Lung microvascular endothelial cell (primary cell): ENCODE measurements at regions not wholly inside any gene's neighbourhood (a gene's known extent, or its start where the extent isn't known, plus 50 kb on each side); places are given as distances from the start of the nearest gene placed in this dataset.
"Not testable (repeated sequence)": the region's sequence is repeated elsewhere in the genome, so short reads cannot be mapped to it uniquely, and the experiment has no call there.

Source experiments
- DNase-seq, 2 donors: peaks; one replicate each; pipeline versions ENCODE4 v3.0.0 to v3.0.0-alpha.2; 2010; ENCODE audit warnings: low read depth in 2 of 2

DNA sequence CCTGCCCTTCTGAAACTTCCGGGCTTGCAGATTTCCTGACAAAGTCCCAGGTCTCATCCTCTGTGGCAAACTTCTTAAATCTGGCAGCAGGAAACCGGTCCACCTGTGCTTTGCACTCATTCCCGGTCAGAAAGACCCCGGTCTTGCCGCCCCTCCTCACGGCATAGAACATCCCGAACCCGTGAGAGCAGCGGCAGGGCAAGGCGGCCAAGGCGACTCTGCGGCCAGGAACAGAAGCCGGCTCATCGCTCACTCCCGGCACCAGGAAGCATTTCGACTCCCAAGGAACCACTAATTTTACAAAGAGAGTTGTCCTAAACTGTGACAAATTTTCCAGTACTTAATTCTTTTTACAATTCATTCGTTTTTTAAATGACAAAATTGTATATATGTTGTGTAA lies 140.3 kb downstream of the USP22 start:
- DNase-seq, result not testable (repeated sequence)

DNA sequence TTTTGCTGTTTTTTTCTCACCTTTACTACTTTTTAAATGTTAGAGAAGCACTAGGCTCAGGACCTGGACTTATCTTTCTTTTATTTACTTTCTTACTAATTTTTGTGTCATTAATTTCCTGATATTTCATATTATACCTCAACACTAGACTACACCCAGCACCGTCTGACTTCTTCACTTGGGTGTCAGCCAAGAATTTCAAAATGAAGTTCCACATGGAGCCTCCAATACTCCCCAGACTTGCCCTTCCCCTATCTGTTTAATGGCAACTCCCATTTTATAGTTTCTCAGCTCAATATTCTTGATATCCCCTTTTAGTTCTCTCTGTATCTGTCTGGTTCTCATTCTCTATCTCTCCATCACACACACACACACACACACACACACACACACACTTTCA lies 139.3 kb downstream of the USP22 start:
- DNase-seq, result not testable (repeated sequence)

DNA sequence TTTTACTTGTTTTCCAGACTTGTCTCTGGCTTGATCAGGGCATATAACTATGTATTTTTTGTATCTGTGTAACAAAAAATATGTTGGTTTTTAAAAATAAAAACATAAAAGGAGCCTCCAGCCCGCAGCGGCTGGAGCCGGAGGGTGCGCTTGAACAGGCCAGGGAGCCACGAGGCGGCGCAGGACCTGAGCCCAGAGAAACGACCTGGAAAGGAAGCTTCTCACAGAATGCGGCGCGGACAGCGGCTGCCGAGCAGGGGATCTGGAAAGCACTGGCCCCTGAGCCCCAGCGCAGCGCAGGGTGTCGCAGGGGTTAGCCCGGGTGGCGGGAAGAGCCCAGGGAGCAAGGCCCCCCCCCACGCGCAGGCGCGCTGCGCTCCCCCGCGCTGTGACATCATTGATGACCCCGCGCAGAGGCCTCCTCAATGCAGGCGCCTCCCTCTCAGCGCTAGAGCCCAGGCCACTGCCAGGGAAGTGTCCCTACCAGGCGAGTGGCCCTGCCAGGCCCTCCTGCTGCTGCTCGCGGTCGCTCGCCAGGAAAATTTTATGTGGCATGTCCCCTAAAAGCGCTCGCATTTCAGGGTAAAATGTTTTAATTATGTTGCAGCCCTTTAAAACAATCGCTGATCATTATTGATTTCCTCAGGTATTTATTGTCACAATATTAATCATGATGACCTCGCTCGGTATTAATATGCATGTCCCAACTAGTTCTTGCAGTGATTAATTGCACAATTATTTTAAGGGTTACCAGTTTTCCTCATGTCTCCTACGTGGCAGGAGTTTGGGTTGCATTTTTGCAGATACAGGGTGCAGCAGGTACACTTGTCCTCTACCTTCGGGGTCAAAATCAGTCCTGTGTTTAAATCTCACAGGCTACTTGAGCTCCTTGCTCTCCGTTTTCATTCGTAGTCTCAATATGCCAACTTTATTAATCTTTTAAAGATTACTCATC lies 134.2 kb downstream of the USP22 start:
- DNase-seq, result peak; percentile 73 to 92

DNA sequence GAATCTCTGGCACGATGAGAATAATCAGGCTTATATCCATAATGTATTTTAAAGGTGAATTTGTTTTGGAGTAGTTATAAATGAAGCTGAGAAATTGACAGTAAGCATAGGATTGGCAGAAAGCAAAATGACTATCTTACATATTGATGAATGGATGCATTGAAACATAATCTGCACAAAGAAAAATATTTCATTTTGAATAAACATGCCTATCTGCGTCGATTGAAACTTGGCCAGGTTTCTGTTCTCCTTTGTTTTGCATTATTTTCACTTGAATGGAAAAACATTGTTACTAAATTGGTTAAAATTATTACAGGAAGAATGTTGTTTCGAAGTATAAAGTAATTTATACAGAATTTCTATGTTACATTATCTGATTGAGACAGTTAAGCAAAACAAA lies 128.2 kb downstream of the USP22 start:
- DNase-seq, result peak in 1 of 2 donors; percentile 38

DNA sequence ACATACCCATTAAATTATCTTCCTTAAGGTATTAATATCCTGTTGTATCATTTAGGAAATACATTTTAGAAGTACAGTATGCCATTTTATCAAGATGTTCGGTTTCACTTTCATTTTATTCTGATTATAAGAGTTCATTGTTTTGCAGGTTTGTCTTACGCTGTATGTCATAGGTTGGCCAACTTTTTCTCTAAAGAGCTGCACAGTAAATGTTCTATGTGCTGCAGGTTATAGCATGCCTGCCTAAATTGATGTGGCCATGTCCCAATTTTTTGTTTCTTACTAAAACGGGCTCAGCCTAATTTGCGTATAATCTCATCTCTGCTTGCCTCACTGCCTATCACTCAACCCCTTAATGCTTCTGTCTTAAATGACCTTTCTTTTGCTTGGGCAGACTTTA lies 126.4 kb downstream of the USP22 start:
- DNase-seq, result peak in 1 of 2 donors; percentile 11

DNA sequence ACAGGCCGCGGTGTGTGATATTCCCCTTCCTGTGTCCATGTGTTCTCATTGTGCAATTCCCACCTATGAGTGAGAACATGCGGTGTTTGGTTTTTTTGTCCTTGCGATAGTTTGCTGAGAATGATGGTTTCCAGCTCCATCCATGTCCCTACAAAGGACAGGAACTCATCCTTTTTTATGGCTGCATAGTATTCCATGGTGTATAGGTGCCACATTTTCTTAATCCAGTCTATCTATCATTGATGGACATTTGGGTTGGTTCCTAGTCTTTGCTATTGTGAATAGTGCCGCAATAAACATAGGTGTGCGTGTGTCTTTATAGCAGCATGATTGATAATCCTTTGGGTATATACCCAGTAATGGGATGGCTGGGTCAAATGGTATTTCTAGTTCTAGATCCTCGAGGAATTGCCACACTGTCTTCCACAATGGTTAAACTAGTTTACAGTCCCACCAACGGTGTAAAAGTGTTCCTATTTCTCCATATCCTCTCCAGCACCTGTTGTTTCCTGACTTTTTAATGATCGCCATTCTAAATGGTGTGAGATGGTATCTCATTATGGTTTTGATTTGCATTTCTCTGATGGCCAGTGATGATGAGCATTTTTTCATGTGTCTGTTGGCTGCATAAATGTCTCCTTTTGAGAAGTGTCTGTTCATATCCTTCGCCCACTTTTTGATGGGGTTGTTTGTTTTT lies 125.1 kb downstream of the USP22 start:
- not testable (repeated sequence) for DNase-seq

DNA sequence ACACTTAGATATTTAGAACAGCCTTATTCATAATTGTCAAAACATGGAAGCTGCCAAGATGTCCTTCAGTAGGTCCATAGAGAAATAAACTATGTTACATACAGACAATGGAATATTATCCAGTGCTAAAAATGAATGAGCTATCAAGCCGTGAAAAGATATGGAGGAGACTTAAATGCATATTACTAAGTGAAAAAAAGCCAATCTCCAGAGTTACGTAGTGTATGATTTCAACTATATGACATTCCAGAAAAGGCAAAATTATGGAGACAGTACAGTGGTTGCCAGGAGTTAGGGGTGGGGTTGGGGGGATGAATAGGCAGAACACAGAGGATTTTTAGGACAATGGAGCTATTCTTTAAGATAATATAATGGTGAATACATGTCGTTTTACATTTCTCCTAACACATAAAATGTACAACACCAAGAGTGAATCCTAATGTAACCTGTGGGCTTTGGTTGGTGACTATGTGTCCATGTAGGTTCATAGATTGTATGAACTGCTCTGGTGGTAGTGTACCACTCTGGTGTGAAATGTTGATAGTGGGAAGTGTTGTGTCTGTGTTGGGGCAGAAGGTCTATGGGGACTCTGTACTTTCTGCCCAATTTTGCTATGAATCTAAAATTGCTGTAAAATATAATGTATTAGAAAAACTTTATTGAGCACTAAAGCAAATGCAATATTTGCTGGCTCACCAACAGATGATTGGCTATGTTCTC lies 122.6 kb downstream of the USP22 start:
- no peak for DNase-seq

DNA sequence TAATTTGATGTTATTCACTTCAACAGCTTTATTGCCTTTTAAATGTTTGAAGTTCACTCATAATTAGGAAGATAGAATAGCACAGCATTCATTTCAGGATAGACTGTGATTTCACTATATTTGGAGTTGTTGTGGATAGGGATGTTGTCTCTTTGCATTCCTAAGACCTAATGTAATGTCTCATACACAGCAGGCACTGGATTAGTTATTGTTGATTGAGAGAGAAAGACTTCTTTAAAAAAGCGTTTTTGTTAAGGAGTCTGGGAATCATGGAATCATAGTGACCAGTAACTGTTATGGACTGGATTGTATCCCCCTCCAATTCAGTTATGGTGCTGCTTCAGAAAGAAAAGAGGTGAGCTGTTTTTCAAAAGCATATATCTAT lies 122.0 kb downstream of the USP22 start:
- no peak for DNase-seq

DNA sequence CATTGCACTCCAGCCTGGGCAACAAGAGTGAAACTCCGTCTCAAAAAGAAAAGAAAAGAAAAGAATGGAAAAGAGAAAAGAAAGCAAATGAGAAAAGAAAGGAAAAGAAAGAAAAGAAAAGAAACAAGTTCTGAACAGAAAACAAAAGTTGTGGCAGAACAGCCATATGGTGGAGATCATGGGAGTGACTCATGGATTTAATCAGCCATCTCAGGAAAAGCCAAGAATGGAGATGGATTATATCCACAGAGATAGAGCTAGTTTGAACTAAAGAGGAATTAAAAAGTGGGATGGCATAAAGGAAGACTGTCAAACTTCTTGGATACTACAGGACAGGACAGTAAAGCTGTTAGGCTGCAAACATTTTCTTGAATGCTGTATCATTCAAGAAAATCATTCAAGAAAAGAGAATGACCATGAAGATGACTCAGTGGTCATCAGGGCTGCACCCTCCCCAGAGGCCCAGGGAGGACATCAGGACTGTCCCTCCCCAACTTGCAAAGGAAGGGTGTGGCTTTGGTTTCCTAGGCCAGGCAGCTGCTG lies 120.6 kb downstream of the USP22 start:
- no peak for DNase-seq

DNA sequence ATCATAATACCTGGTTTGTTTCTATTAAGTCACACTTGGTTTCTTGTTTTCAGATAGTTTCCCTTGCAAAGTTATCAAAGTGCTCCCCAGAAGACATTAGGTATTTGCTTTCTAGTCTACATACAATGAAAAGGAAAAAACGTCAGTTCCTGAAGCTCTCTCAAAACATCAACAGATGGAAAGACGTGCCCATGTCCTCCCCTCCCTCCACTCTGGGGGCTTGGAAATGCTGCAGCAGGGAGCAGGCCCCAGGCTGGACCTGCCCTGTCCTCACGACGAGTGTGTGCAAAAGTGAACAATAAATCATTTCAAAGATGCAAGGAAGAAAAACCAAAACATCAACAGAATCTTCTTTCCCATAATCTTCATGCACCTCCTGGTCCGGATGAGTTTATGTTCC lies 118.5 kb downstream of the USP22 start:
- peak; percentile 17 to 50 for DNase-seq

DNA sequence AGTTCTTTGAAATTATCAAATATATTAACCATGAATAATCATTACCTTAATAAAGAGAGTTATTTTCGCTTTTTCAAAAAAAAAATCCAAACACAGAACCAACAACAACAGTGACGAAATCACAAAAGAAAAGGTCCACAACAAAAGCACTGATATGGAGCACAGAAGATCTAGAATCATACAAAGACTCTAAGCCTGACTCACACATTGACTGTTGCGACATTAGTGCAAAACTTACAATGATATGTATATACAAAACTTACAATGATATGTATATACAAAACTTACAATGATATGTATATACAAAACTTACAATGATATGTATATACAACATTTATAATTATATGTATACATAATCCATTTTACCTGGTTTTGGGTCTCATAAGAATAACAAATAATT lies 117.7 kb downstream of the USP22 start:
- DNase-seq, result no peak

DNA sequence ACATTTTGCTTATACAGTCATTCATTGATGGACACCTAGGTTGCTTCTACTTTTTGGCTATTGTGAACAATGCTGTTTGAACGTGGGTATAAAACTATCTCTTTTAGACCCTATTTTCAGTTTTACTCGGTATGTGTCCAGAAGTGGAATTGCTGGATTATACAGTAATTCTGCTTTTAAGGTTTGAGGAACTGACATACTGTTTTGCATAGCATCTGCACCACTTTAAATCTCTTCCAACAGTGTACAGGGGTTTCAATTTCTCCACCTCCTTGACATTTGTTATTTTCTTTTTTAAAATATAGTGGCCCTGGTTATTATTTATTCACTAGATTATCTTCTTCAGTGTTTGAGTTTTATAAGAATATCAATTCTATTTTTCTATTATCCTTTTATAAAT lies 116.9 kb downstream of the USP22 start:
- DNase-seq, result no peak

DNA sequence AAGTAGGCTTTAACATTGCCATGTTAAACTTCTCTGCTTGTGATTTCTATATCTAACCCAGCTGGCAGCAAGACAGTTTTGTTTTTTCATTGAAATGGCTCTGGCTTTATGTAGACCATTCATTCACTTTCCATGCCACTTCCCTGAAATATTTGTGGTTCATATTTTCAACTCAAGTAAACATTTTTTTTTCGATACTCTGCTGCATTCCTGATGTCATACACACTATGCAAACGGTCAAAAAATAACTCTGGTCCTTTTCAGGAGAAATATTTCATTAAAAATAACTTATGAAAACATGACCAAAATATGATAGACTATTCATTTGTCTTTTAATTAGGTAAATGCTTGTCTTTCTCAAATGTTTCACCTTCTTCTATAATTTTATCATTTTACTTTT lies 116.3 kb downstream of the USP22 start:
- DNase-seq, result peak in 1 of 2 donors; percentile 23

DNA sequence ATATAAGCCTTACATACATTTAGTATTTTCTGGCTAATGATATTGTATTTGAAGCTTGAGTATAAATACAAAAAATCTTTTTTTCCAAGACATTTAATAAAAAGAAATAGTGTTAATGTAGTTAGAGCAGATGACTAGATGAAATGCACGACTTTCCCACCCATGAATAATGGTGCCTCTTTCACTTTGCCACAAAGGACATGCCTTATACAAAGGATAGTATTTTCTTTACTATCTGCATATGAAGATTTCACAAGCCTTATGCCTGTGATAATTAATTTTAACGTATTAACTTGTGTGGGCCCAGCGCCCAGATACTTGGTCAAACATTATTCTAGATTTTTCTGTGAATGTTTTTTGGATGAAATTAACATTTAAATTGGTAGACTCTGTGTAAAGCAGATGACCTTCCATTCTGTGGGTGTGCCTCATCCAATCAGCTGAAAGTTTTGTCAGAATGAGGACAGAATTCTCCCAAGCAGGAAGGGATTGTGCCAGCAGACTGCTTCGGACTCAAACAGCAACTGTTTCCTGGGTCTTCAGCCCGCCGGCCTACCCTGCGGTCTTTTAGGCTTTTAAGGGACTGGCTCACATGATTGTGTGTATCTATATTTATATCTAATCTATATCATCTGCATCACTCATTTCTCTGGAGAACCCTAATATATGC lies 115.4 kb downstream of the USP22 start:
- no peak for DNase-seq

DNA sequence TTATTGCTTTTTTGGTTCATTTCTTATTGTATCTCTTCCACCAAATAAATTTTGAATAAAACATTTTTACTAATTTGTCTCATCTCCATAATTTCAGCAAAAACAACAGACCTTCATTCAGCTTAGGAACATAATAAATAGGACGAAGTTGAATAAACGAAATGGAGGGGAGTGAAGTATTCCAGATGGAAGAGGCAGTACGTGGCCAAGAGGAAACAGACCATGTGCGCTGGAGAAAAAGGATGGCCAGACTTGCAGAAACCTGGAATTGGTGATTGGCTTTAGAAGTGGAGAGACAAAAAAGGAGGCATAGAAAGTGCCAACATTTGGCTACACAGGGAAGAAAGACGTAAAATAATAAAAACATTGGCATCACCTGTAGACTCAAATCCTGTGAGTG lies 113.5 kb downstream of the USP22 start:
- no peak for DNase-seq

DNA sequence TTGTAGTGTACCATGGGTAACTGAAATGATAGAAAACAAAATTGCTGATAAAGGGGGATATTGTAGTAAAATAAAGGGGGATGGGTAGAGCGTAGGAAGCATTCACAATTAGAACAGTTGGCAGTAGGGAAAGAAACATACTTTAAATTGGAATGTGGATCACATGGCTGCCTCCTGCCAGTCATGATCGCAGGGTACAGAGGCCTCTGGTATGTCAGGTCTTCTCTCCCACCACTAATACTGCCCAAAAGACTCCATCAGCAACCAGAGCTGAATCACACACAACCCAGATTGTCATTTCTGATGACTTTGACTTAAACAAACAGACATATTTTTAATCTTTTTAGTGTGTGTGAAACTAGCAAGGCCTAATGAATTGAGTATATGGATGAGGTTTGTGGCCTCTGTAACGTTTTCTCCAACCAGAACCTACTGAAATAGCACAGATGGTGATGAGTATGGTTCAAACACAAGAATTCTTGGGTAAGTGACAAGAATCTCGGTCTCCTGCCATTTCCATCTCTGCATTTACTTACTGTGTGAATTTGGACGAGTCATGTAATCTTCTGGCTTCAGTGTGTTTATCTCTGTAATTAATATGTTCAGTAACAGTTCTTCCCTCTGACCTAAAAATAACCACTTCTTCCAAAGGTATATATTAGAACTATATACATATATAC lies 112.6 kb downstream of the USP22 start:
- DNase-seq, result no peak

DNA sequence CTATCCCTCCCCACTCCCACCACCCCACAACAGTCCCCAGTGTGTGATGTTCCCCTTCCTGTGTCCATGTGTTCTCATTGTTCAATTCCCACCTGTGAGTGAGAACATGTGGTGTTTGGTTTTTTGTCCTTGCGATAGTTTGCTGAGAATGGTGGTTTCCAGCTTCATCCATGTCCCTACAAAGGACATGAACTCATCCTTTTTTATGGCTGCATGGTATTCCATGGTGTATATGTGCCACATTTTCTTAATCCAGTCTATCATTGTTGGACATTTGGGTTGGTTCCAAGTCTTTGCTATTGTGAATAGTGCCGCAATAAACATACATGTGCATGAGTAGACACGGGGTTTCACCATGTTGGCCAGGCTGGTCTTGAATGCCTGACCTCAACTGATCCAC lies 109.8 kb downstream of the USP22 start:
- DNase-seq, result not testable (repeated sequence)

DNA sequence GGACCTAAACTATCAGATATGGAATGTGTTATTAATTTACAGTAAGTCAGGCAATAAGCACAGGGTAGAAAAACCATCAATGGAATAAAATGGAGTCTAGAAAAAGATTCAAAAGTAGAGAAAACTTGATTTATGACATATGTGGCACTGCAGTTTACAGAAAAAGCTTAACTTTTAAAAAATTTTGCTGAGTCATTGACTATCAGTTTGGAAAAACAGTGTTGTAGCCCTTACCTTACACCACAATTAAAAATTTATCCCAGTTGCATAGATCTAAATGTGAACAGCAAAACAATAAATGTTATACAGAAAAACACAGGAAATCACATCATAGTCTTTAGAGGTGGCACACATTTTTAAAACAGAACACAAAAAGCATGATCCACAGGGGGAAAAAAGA lies 108.5 kb downstream of the USP22 start:
- DNase-seq, result peak; percentile 21 to 64

DNA sequence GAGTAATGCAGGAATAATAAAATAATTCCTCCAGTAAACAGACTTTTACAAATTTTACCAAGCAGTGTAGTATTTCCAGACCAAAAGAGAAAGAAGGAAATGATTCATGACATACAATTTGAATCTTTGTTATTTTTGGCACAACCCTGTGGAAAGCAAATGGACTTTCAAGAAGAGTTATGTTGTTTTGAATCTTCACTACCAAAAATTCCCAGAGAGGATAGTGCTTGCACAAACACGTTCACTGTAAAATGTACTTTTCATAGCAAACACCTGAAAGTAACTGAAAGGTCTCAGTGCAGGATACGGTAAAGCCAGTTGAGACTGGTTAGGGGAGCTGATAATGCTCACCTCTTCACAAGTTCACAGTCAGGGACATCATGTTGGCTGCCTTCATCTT lies 107.1 kb downstream of the USP22 start:
- DNase-seq, result peak; percentile 84 to 93

DNA sequence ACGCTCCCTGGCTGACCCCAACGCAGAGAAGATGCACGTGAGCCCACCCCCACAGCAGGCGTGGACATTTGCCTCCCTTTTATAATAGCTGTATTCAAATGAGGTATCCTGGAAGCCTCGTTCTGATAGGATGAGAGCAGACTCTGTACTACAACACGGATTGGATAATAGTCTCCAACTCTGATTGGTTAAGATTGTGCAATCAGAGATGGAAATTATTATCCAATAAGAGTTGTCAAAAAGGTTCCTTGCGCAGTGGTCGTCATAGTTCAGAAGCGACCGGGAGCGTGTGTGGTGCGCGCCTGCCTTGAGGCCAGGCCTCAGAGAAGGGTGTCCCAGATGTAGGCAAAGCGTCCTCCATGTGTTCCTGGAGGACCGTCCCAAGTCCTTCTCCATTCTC lies 104.6 kb downstream of the USP22 start:
- DNase-seq, result no peak
